Astrocyte (in vitro differentiated cells and primary cell): ENCODE measurements at regions not wholly inside any gene's neighbourhood (a gene's known extent, or its start where the extent isn't known, plus 50 kb on each side); places are given as distances from the start of the nearest gene placed in this dataset.

Experiments used
- DNase-seq: peaks from one replicate; pipeline ENCODE4 v3.0.0-alpha.2; 2010; ENCODE audit warnings: low read depth
- FAIRE-seq: peaks from 2 replicates; lab custom pipeline; 2011; peaks lifted over from hg19 to GRCh38; lab: Jason Lieb, UNC
- H2AFZ ChIP-seq: 2 replicates; pipeline ENCODE4 v1.6.0; 2012; ENCODE audit warnings: low read depth, low read length, inconsistent platforms
- H3K27ac ChIP-seq: 2 replicates; pipeline ENCODE4 v1.5.1; 2011; ENCODE audit warnings: low read depth, low read length, inconsistent platforms
- H3K27me3 ChIP-seq: 2 replicates; pipeline ENCODE4 v1.6.0; 2011; ENCODE audit warnings: low read length, inconsistent platforms; ENCODE audit not compliant: insufficient read depth
- H3K36me3 ChIP-seq: 2 replicates; pipeline ENCODE4 v1.5.1; 2011; ENCODE audit warnings: low read length, inconsistent platforms; ENCODE audit not compliant: insufficient read depth
- H3K4me1 ChIP-seq: 2 replicates; pipeline ENCODE4 v1.5.1; 2011; ENCODE audit warnings: low read length, inconsistent platforms; ENCODE audit not compliant: insufficient read depth
- H3K4me2 ChIP-seq: 2 replicates; pipeline ENCODE4 v1.6.0; 2012; ENCODE audit warnings: low read length, inconsistent platforms
- H3K4me3 ChIP-seq: 2 replicates; pipeline ENCODE4 v1.5.1; 2011; ENCODE audit warnings: low read depth, mild to moderate bottlenecking, low read length, inconsistent platforms; ENCODE audit not compliant: insufficient read depth
- H3K79me2 ChIP-seq: 2 replicates; pipeline ENCODE4 v1.6.0; 2012; ENCODE audit warnings: mild to moderate bottlenecking, low read length, inconsistent platforms; ENCODE audit not compliant: insufficient read depth
- H3K9ac ChIP-seq: 2 replicates; pipeline ENCODE4 v1.6.0; 2012; ENCODE audit warnings: mild to moderate bottlenecking, low read length, inconsistent platforms
- H3K9me3 ChIP-seq: 2 replicates; pipeline ENCODE4 v1.5.1; 2012; ENCODE audit warnings: low read depth, mild to moderate bottlenecking, low read length, inconsistent platforms; ENCODE audit not compliant: insufficient read depth
- H4K20me1 ChIP-seq: 2 replicates; pipeline ENCODE4 v1.6.0; 2012; ENCODE audit warnings: low read length, inconsistent platforms; ENCODE audit not compliant: insufficient read depth
- H3K27ac Mint-ChIP-seq: one replicate; pipeline ENCODE4 v1.8.0; 2021; ENCODE audit warnings: mild to moderate bottlenecking, mixed read lengths; ENCODE audit not compliant: unreplicated experiment
- H3K27me3 Mint-ChIP-seq: one replicate; pipeline ENCODE4 v1.8.0; 2021; ENCODE audit warnings: low read depth, mixed read lengths; ENCODE audit not compliant: unreplicated experiment
- H3K36me3 Mint-ChIP-seq: one replicate; pipeline ENCODE4 v1.8.0; 2021; ENCODE audit warnings: low read depth, mixed read lengths; ENCODE audit not compliant: unreplicated experiment
- H3K4me1 Mint-ChIP-seq: one replicate; pipeline ENCODE4 v1.8.0; 2021; ENCODE audit warnings: low read depth, mixed read lengths; ENCODE audit not compliant: unreplicated experiment
- H3K4me3 Mint-ChIP-seq: one replicate; pipeline ENCODE4 v1.8.0; 2021; ENCODE audit warnings: mild to moderate bottlenecking, moderate library complexity, mixed read lengths; ENCODE audit not compliant: unreplicated experiment
- H3K9me3 Mint-ChIP-seq: one replicate; pipeline ENCODE4 v1.8.0; 2021; ENCODE audit warnings: mild to moderate bottlenecking, mixed read lengths; ENCODE audit not compliant: unreplicated experiment
- EZH2 ChIP-seq: IDR thresholded peaks from 2 replicates; pipeline ENCODE4 v1.6.1; 2012; ENCODE audit warnings: mild to moderate bottlenecking, low read length, inconsistent platforms; ENCODE audit not compliant: insufficient read depth
- TF ChIP-seq, protein P1 (sequence below): IDR thresholded peaks from 2 replicates; pipeline ENCODE4 v1.5.1; 2011; ENCODE audit warnings: low read depth, mild to moderate bottlenecking, inconsistent platforms, low read length, moderate library complexity; ENCODE audit not compliant: insufficient read depth

GRCh38 chr11:130526846-130527245, 78.4 kb downstream of the ADAMTS15 start:
- Histone ChIP-seq H3K79me2 (no peaks in the 10 kb centered on the region), H3K9ac (no peak overlapping the region), H3K9me3 (no peaks in the 10 kb centered on the region), H3K4me2 (no peak overlapping the region), H3K4me3 (no peak overlapping the region), H3K27ac (no peak overlapping the region), H3K4me1 (peaks cover 47% of the 10 kb centered on the region), H3K36me3 (no peaks in the 10 kb centered on the region), H2AFZ (no peak overlapping the region), H3K27me3 (no peaks in the 10 kb centered on the region), H4K20me1 (no peaks in the 10 kb centered on the region)
- FAIRE-seq (no peak), DNase-seq (no peak)
- H3K27me3 Mint-ChIP-seq, result peaks cover 2% of the 10 kb centered on the region
- no peaks in the 10 kb centered on the region for H3K9me3 Mint-ChIP-seq
- H3K4me3 Mint-ChIP-seq, result no peak overlapping the region
- no peaks in the 10 kb centered on the region for H3K36me3 Mint-ChIP-seq
- peaks cover 46% of the 10 kb centered on the region for H3K4me1 Mint-ChIP-seq
- H3K27ac Mint-ChIP-seq, result no peak overlapping the region
- TF ChIP-seq, protein P1, sequence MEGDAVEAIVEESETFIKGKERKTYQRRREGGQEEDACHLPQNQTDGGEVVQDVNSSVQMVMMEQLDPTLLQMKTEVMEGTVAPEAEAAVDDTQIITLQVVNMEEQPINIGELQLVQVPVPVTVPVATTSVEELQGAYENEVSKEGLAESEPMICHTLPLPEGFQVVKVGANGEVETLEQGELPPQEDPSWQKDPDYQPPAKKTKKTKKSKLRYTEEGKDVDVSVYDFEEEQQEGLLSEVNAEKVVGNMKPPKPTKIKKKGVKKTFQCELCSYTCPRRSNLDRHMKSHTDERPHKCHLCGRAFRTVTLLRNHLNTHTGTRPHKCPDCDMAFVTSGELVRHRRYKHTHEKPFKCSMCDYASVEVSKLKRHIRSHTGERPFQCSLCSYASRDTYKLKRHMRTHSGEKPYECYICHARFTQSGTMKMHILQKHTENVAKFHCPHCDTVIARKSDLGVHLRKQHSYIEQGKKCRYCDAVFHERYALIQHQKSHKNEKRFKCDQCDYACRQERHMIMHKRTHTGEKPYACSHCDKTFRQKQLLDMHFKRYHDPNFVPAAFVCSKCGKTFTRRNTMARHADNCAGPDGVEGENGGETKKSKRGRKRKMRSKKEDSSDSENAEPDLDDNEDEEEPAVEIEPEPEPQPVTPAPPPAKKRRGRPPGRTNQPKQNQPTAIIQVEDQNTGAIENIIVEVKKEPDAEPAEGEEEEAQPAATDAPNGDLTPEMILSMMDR, result no peak
- no peak for TF ChIP-seq EZH2

GRCh38 chr11:130527636-130528297, 79.3 kb downstream of the ADAMTS15 start:
- no peak for FAIRE-seq
- peaks cover 36% of the 10 kb centered on the region for H3K4me1 Mint-ChIP-seq
- no peaks in the 10 kb centered on the region for H3K36me3 Mint-ChIP-seq
- Histone ChIP-seq H3K79me2 (no peaks in the 10 kb centered on the region), H3K9ac (peak overlapping the region; percentile 48), H3K36me3 (no peaks in the 10 kb centered on the region), H3K4me1 (peaks cover 38% of the 10 kb centered on the region), H3K4me3 (no peak overlapping the region), H2AFZ (peak overlapping the region; percentile 23), H4K20me1 (no peaks in the 10 kb centered on the region), H3K9me3 (no peaks in the 10 kb centered on the region), H3K27ac (no peak overlapping the region), H3K27me3 (no peaks in the 10 kb centered on the region), H3K4me2 (peak overlapping the region; percentile 78)
- H3K27ac Mint-ChIP-seq, result peak overlapping the region; percentile 59
- H3K27me3 Mint-ChIP-seq, result peaks cover 2% of the 10 kb centered on the region
- no peaks in the 10 kb centered on the region for H3K9me3 Mint-ChIP-seq
- peak; percentile 82 for DNase-seq
- TF ChIP-seq EZH2, result no peak
- TF ChIP-seq, protein P1, result no peak
- H3K4me3 Mint-ChIP-seq, result no peak overlapping the region
